ENCODE measurements at regions not wholly inside any gene's neighbourhood (a gene's known extent, or its start where the extent isn't known, plus 50 kb on each side); places are given as distances from the start of the nearest gene placed in this dataset.

DNA sequence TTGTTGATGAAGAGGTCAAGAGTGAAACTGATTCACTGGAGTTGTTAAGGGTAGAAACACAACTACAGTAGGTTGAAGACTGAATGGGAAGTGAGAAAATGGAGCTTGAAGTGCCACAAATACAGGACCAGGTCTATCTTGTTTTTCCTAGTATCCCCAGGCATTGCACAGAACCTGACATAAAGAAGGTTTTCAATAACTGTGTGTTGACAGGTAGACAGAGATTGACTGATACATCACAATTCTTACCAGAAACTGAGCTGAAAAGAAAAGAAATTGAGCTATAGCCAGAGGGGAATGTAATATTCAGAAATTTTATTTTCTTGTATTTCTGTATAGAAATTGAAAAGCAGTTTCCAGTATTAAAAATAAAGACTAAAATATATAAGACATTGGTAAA lies 767.7 kb downstream of the PCDH17 start:
- no peaks in the 10 kb centered on the region for H3K4me1 Mint-ChIP-seq
- Histone ChIP-seq H4K91ac (ENCODE audit: insufficient read length, low read depth, low read length) (no peak overlapping the region), H3K79me2 (ENCODE audit: insufficient read depth, low read length) (no peaks in the 10 kb centered on the region), H3K23ac (ENCODE audit: insufficient read length, low read depth, low read length) (no peak overlapping the region), H2AK5ac (ENCODE audit: insufficient read length, low read length) (no peak overlapping the region), H2BK12ac (ENCODE audit: insufficient read length, low read depth, low read length) (no peak overlapping the region), H3K23me2 (ENCODE audit: insufficient read length, low read depth, low read length, poor library complexity, severe bottlenecking) (no peaks in the 10 kb centered on the region), H3K56ac (ENCODE audit: insufficient read length, low read depth, low read length) (no peak overlapping the region), H3K4me2 (ENCODE audit: insufficient read depth, insufficient read length, low read length) (no peak overlapping the region), H3K4me1 (ENCODE audit: insufficient read depth, low read length) (no peaks in the 10 kb centered on the region), H3K18ac (ENCODE audit: insufficient read length, low read depth, low read length) (no peak overlapping the region), H2BK5ac (ENCODE audit: insufficient read length, low read length) (no peak overlapping the region), H3T11ph (ENCODE audit: low read length) (no peak overlapping the region), H2BK15ac (ENCODE audit: low read depth, low read length) (no peak overlapping the region), H2AFZ (ENCODE audit: low read length) (no peak overlapping the region), H4K8ac (replicated peaks; ENCODE audit: insufficient read length, low read depth, low read length) (no peak overlapping the region), H3K9me3 (ENCODE audit: control insufficient read depth, low read depth, low read length) (peaks cover 5% of the 10 kb centered on the region), H3K27me3 (ENCODE audit: insufficient read depth, low read length) (no peaks in the 10 kb centered on the region), H4K5ac (ENCODE audit: insufficient read length, low read depth, low read length) (no peak overlapping the region), H2BK120ac (ENCODE audit: low read depth, low read length, poor library complexity, severe bottlenecking) (no peak overlapping the region), H3K14ac (ENCODE audit: insufficient read depth, low read length) (no peak overlapping the region), H3K79me1 (ENCODE audit: insufficient read depth, low read depth, low read length, poor library complexity, severe bottlenecking) (no peaks in the 10 kb centered on the region), H3K4ac (ENCODE audit: low read depth, low read length) (no peak overlapping the region), H2BK20ac (ENCODE audit: low read depth, low read length, poor library complexity, severe bottlenecking) (no peak overlapping the region), H3K9ac (ENCODE audit: extremely low read depth, insufficient read length, low read length) (no peak overlapping the region), H3K27ac (ENCODE audit: insufficient read length, low read depth, low read length) (no peak overlapping the region), H4K20me1 (ENCODE audit: control insufficient read depth, insufficient read depth, insufficient read length) (no peaks in the 10 kb centered on the region)
- H3K27me3 Mint-ChIP-seq (ENCODE audit: low read depth): no peaks in the 10 kb centered on the region
- DNase-seq: no peak
- H3K4me3 Mint-ChIP-seq: no peak overlapping the region
- H3K27ac Mint-ChIP-seq: no peak overlapping the region
- H3K9me3 Mint-ChIP-seq: peaks cover 10 to 19% of the 10 kb centered on the region in 2 experiments
- H3K36me3 Mint-ChIP-seq (ENCODE audit: insufficient read depth in 1 of 3, low read depth in 3 of 3): peaks cover 7 to 14% (median 12%) of the 10 kb centered on the region in 3 experiments; a peak in 6 of 7 replicates
- TF ChIP-seq, protein P1, sequence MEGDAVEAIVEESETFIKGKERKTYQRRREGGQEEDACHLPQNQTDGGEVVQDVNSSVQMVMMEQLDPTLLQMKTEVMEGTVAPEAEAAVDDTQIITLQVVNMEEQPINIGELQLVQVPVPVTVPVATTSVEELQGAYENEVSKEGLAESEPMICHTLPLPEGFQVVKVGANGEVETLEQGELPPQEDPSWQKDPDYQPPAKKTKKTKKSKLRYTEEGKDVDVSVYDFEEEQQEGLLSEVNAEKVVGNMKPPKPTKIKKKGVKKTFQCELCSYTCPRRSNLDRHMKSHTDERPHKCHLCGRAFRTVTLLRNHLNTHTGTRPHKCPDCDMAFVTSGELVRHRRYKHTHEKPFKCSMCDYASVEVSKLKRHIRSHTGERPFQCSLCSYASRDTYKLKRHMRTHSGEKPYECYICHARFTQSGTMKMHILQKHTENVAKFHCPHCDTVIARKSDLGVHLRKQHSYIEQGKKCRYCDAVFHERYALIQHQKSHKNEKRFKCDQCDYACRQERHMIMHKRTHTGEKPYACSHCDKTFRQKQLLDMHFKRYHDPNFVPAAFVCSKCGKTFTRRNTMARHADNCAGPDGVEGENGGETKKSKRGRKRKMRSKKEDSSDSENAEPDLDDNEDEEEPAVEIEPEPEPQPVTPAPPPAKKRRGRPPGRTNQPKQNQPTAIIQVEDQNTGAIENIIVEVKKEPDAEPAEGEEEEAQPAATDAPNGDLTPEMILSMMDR (conservative IDR thresholded peaks at IDR 0.05): no peak
